ENCODE measurements at regions not wholly inside any gene's neighbourhood (a gene's known extent, or its start where the extent isn't known, plus 50 kb on each side); places are given as distances from the start of the nearest gene placed in this dataset.
"Not testable (repeated sequence)": the region's sequence is repeated elsewhere in the genome, so short reads cannot be mapped to it uniquely, and the experiment has no call there.

GRCh38 chr1:198935306-198935921, 296.6 kb downstream of the PTPRC start:
- peak; percentile 95 for DNase-seq

DNA sequence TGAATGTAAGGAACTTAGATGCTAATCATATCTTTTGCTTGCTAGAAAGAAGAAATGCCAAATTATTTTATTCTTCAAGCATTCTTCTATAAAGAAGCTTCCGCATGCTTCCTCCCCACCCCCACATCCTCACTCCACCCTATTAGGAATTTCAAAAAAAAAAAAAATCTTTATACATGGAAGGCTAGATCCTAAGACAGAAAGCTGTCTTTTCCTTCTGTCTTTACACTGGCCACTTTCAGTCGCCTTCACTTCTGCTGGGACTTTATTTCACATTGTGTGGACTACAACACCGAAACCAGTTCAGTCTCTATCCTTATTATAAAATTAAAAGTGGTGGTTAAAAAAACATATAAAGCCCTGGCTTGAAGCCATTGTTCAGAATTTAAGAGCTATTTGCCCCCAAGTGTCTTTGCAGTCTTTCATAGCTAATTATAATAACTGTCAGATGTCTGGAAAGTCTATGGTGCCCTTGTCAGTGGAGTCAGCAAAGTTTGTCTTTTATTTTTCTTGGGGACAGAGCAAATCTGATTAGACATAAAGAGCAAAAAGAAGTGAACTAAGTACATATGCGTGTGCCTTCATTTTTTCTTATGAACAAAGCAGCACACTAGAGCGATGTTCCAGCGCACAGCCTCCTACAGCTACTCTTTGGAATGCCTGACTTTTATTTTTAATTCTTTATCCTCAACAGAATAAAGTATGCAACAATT, 297.7 kb downstream of the PTPRC start:
- DNase-seq = peak; percentile 56

DNA sequence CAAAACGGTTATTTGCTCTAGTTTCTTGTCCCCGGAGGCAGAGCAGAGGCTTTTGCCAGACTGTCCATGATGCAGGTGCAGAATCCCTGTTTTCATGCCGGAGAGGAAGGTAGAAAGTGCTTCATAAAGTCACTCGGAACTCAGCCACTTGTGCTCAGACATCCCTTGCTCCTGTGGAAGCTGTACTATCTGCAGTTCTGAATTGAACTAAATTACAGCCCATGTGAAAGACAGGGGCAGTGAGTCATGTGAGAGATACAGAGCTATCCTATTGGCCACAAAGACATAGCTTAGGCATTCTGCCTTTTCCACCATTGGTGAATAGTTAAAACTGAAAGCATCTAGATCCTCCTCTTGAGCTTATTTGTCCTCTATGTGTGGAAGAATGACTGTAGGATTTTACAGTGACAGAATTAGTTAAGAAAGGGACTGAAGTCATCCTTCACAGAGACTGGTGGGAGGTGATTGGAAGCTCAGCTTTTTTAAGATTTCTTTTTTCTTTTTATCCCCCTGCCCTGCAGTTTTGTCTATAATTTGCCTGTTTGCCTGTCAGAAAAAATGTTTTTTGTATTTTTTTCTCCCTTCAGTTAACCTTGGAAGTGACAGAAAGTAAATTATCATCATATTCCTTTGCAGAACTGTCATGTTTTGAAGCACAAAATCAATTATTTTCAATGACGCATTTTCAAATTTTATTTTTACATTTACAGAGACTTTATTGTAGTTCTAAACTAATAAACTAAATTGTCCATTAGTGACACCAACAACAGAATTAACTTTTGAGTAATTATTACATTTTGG, 298.6 kb downstream of the PTPRC start:
- peak; percentile 97 for DNase-seq

DNA sequence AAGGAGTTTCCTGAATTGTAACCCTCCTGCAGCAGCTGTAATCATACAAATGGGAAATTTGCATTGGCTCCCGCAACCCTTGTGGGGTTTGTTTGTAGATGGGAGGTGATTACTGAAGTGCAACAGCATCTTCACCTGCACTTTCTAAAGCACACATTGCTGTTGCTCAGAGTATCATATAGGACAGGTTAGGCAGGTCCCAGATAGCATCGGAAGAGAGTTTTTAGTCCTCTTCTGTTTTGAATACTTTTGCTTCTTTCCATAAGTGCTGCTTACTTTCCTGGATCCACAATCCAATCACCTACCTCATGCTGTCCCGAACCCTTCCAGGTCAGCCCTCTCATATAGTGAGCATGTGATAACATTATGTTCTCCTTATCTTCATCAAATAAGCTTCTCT, 300.4 kb downstream of the PTPRC start:
- no peak for DNase-seq

- peak; percentile 57 for DNase-seq
Measured at GRCh38 chr1:198939956-198940355, 301.1 kb downstream of the PTPRC start.

- DNase-seq = peak; percentile 51
Measured at GRCh38 chr1:198942466-198942865, 303.6 kb downstream of the PTPRC start.

- DNase-seq = peak; percentile 56
Measured at GRCh38 chr1:198943484-198944187, 304.8 kb downstream of the PTPRC start.

GRCh38 chr1:198947456-198947855, 308.6 kb downstream of the PTPRC start:
- no peak for DNase-seq

GRCh38 chr1:198948895-198949659, 310.2 kb downstream of the PTPRC start:
- DNase-seq = no peak

- DNase-seq = no peak
Measured at GRCh38 chr1:198950036-198950435, 311.2 kb downstream of the PTPRC start.

DNA sequence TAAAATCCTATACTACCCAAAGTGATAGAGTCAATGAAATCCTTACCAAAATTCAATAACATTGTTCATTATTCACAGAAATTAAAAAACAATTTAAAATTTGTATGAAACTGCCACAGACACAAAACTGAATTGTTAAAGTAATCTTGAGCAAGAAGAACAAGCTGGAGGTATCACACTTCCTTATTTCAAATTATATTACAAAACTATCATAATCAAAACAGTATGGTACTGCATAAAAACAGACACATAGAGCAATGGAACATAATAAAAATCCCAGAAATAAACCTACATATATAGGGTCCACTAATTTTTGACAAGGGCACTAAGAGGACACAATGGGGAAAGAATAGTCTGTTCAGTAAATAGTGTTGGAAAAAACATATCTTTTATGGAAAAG, 316.2 kb downstream of the PTPRC start:
- no peak for DNase-seq

DNA sequence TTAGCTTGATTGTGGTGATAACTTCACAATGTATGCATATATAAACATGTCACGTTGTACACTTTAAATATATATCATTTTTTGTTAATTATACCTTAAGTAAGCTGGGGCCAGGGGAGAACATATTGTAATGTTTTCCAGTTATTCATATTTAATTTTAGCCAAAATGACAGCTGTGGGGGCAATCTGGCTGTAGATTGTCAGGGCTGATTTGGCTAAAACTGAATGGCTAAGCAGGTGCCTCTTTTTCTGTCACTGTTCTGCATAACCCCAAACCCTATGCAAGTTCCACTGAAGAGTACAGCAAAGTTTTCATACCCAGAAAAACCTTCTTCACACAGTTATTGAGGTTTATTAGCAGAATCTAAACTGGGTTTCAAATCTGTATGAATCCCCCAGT, 318.2 kb downstream of the PTPRC start:
- no peak for DNase-seq

DNA sequence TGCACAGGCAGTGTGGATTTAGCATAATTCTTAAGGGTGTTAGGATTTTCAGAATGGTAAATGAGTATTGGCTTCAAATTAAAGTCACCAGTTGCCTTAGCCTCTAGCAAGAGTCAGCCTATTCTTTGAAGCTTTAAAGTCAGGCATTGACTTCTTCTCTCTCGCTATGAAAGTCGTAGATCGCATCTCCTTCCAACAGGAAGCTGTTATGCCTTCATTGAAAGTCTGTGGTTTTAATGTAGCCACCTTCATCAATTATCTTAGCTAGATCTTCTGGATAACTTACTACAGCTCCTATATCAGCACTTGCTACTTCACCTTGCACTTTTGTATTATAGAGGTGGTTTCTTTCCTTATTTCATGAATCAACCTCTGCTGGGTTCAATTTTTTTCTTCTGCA, 320.2 kb downstream of the PTPRC start:
- DNase-seq = peak; percentile 19

DNA sequence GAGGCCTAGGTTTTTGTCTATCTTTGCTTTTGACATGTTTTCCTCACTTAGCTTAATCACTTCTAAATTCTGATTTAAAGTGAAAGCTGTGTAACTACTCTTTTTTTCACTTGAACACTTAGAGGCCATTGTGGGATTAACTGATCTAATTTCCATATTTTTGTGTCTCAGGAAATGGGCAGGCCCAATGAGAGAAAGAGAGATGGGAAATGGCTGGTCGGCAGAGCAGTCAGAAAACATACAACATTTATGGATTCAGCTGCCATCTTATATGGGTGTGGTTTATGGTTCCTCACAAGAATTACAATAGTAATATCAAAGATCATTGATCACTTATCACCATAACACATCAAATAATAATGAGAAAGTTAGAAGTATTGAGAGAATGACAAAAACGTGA, 320.8 kb downstream of the PTPRC start:
- DNase-seq = no peak

- DNase-seq = not testable (repeated sequence)
Measured at GRCh38 chr1:198963796-198964195, 325.0 kb downstream of the PTPRC start.

DNA sequence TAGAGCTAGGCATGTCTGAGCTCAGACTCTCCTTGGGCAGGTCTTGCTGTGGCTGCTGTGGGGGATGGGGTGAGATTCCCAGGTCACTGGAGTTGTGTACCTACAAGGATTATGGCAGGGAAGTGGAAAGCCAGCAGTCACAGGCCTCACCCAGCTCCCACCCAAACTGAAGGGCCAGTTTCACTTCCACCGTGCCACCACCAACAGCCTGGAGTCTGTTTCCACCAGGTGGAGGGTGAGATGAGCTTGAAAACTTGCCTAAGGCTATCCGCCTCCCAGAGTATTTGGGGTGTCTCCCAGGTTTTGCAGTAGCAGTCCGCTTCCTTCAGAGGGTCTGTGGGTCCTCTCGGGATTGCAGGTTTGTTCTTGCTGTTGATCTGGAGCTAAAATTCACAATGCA, 327.7 kb downstream of the PTPRC start:
- DNase-seq = no peak

DNA sequence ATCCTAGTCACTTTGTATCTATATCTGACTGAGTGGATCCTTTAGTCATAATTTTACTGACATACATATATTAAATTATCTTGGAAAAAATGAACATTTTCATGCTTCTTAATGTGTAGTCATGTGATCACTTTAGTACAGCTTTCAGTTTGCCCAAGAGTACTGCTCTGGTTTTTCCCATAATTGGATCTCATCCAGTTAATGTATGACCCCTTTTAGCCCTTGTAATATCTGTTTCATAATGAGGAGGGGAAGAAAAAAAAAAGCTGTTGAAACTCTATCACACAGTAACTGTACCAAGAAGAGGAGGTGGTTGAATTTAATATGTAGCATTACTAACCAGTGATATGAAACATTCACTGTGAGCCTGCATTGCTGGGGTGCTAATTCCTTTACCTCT, 328.7 kb downstream of the PTPRC start:
- DNase-seq = no peak

- DNase-seq = no peak
Measured at GRCh38 chr1:198968866-198969265, 330.0 kb downstream of the PTPRC start.

DNA sequence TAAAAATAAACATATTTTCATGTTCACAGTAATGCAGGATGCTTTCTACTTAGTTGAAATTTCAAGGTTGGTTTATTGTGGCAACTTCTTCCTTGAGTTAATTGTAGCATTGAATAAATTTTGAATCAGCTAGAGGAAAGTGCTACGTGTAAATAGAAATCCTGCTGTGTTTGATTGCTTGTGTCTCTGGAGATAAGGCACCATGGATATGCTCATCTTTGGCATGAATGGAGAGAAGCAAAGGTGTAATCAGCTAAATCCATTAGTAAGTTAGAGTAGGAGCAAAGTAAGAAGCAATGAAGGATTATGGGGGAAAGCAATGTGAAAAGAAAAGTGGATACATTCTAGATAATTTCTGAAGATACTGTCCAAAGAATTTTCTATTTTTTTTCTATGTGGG, 331.1 kb downstream of the PTPRC start:
- no peak for DNase-seq

- DNase-seq = peak; percentile 53
Measured at GRCh38 chr1:198970916-198971315, 332.1 kb downstream of the PTPRC start.

DNA sequence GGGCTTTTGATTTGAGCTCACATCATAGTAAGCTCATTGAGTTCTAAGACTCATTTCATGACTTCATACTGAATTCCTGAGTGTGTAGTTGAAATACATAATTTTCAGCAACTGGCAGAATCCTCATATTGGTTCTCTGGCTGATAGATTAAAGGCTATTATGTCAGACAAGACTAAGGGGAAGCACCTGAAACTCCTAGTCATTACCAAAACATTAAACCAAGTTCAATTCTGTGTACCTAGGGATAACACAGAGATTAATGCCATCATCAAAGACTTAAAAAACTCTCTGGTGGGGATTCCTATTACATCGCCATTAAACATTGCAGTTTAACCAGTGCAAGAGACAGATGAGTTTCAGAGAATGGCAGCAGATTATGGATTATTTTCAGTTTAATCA, 339.1 kb downstream of the PTPRC start:
- DNase-seq = no peak

DNA sequence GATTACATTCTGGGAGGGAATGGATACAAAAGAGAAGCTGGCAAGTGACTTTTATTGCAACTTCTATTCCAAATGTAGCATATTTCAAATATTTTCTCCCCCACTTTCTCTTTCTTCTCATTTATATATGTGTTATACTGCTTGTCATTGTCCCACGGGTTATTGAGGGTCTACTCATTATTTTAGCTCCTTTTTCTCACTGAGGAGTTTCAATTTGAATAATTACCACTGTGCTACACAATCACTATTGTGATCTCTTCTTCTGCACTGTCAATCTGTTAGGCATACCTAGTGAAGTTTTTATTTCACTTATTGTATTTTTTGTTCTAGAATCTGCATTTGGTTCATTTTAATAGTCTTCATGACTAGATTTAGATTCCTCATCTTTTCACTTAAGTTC, 339.7 kb downstream of the PTPRC start:
- DNase-seq = no peak

GRCh38 chr1:198986036-198986435, 347.2 kb downstream of the PTPRC start:
- peak; percentile 57 for DNase-seq

Measured in hematopoietic multipotent progenitor cell treated with erythropoietin and hydrocortisone succinate and interleukin-3 and kit ligand, for 4 days (in vitro differentiated cells).